ENCODE measurements at regions not wholly inside any gene's neighbourhood (a gene's known extent, or its start where the extent isn't known, plus 50 kb on each side); places are given as distances from the start of the nearest gene placed in this dataset.
A peak's percentile ranks its signal among the peaks of the same experiment; 100 is the strongest.

DNA sequence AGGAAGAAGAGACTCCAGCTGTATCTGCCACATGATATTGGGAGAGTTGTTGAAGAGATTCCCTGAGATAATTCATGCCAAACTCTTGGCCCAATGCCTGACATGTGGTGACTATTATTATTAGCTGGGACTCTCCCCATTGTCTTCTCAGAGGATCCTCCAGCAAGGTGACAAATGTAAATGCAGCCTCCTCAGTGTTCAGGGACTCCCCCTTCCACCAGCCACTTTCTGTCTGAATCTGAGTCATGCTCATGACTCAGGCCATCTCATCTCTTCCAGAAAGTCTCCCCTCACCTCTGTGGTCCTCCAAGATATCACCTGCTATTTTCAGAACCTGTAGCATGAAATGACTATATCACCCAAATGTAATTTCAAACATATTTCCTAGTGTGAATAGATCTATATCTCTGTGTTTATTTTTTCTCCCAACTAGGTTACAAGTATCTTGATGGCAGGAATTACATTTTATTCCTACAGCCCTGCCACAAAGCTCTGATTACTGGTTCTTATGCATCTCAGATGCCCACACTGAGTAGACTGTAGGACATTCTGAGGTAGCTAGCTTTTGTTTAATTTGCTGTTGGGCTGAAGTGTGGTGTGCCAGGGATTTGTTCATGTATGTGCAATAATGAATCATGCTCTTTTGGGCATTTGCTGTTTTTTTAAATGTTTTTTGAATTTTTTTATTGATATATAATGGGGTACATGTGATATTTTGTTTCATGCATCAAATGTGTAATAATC, 126.6 kb upstream of the IL12B start:
- DNase-seq (peak in 1 of 3 donors; percentile 54), ATAC-seq (ENCODE audit: low read depth in 2 of 2) (peak; percentile 46 to 64)
- Mint-ChIP-seq H3K9me3 (peaks cover 0 to 2% (median 0%) of the 10 kb centered on the region in 7 donors), H3K4me3 (no peak overlapping the region), H3K27me3 (peaks cover 9% of the 10 kb centered on the region), H3K4me1 (peaks cover 6 to 15% (median 9%) of the 10 kb centered on the region in 4 donors), H3K36me3 (no peaks in the 10 kb centered on the region), H3K27ac (no peak overlapping the region)
- no peaks in the 10 kb centered on the region for H3K9me3 ChIP-seq (ENCODE audit: control insufficient read depth in 2 of 2, low read length in 2 of 2)
- H3K27me3 ChIP-seq (ENCODE audit: control insufficient read depth, insufficient read depth, low read length): peaks cover 9% of the 10 kb centered on the region
- H3K4me1 ChIP-seq (ENCODE audit: control insufficient read depth, insufficient read depth, low read length, poor library complexity, severe bottlenecking): peaks cover 6% of the 10 kb centered on the region
- no peaks in the 10 kb centered on the region for H3K36me3 ChIP-seq (ENCODE audit: control insufficient read depth, insufficient read depth, low read length)
- no peak overlapping the region for H3K4me3 ChIP-seq (ENCODE audit: low read depth, low read length)
- no peak overlapping the region for H3K27ac ChIP-seq (ENCODE audit: insufficient read depth, low read length, poor library complexity, severe bottlenecking)

DNA sequence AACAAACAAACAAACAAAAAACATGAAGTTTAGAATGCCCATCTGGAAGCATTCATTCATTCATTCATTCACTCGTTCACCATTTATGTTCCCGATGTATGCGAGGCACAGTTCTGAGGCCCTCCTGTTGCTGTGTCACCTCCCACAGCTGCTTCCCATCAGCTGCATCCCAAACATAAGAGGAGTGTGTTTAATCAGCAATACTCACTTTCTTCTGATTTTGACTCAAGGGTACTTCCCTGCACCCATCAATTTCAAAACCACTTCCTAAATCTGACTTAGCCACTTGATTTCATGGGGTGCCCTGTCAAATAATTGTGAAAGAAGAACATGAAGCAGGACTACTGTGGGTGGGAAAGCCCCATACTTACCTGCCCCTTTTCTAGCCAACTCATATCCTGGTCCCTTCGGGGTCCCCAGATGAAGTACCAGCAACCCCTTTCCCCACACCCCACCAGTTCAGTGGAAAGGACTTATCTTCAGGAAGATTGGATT, 128.0 kb upstream of the IL12B start:
- H3K36me3 Mint-ChIP-seq: no peaks in the 10 kb centered on the region
- H3K4me1 Mint-ChIP-seq: peaks cover 6 to 15% (median 9%) of the 10 kb centered on the region in 4 donors
- H3K4me3 Mint-ChIP-seq: no peak overlapping the region
- Histone ChIP-seq H3K4me3 (ENCODE audit: low read depth, low read length) (no peak overlapping the region), H3K27me3 (ENCODE audit: control insufficient read depth, insufficient read depth, low read length) (peaks cover 9% of the 10 kb centered on the region), H3K4me1 (ENCODE audit: control insufficient read depth, insufficient read depth, low read length, poor library complexity, severe bottlenecking) (peaks cover 6% of the 10 kb centered on the region), H3K36me3 (ENCODE audit: control insufficient read depth, insufficient read depth, low read length) (no peaks in the 10 kb centered on the region), H3K9me3 (ENCODE audit: control insufficient read depth in 2 of 2, low read length in 2 of 2) (no peaks in the 10 kb centered on the region), H3K27ac (ENCODE audit: insufficient read depth, low read length, poor library complexity, severe bottlenecking) (no peak overlapping the region)
- DNase-seq: peak in 1 of 3 donors; percentile 20
- H3K9me3 Mint-ChIP-seq: peaks cover 0 to 2% (median 0%) of the 10 kb centered on the region in 7 donors
- no peak overlapping the region for H3K27ac Mint-ChIP-seq
- ATAC-seq (ENCODE audit: low read depth in 2 of 2): peak; percentile 18 to 23
- peaks cover 9% of the 10 kb centered on the region for H3K27me3 Mint-ChIP-seq

DNA sequence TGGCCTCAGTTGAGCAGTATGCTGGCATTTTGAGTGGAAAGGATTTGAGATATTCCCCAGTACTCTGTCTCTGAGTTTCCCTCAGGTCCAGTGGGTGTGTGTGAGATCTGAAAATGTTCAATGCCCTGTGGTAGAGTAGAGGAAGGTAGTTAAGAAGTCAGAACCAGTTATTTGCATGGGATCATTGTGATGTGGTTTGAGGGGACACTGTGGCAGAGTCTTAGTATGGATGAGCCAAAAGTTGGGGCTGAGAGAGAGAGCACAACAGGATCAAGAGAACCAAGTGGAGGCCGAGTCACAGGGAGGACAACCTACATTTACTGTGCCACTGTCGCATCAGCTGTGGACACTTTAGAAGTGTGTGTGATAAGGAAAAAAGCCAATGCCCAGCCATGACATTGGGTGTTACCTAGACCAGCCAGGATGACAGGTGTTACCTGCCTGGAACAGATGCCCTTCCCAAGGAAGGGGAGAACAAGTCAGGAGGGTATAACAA, 128.9 kb upstream of the IL12B start:
- no peaks in the 10 kb centered on the region for H3K9me3 ChIP-seq (ENCODE audit: control insufficient read depth in 2 of 2, low read length in 2 of 2)
- no peak overlapping the region for H3K27ac ChIP-seq (ENCODE audit: insufficient read depth, low read length, poor library complexity, severe bottlenecking)
- H3K4me1 Mint-ChIP-seq: peaks cover 6 to 15% (median 9%) of the 10 kb centered on the region in 4 donors
- peaks cover 6% of the 10 kb centered on the region for H3K4me1 ChIP-seq (ENCODE audit: control insufficient read depth, insufficient read depth, low read length, poor library complexity, severe bottlenecking)
- no peaks in the 10 kb centered on the region for H3K36me3 ChIP-seq (ENCODE audit: control insufficient read depth, insufficient read depth, low read length)
- no peak overlapping the region for H3K4me3 Mint-ChIP-seq
- H3K36me3 Mint-ChIP-seq: no peaks in the 10 kb centered on the region
- ATAC-seq (ENCODE audit: low read depth in 2 of 2): no peak
- H3K9me3 Mint-ChIP-seq: peaks cover 0 to 2% (median 0%) of the 10 kb centered on the region in 7 donors
- H3K4me3 ChIP-seq (ENCODE audit: low read depth, low read length): no peak overlapping the region
- H3K27me3 ChIP-seq (ENCODE audit: control insufficient read depth, insufficient read depth, low read length): peaks cover 9% of the 10 kb centered on the region
- H3K27ac Mint-ChIP-seq: peak overlapping the region in 1 of 3 donors; percentile 53
- peaks cover 9% of the 10 kb centered on the region for H3K27me3 Mint-ChIP-seq
- DNase-seq: no peak

DNA sequence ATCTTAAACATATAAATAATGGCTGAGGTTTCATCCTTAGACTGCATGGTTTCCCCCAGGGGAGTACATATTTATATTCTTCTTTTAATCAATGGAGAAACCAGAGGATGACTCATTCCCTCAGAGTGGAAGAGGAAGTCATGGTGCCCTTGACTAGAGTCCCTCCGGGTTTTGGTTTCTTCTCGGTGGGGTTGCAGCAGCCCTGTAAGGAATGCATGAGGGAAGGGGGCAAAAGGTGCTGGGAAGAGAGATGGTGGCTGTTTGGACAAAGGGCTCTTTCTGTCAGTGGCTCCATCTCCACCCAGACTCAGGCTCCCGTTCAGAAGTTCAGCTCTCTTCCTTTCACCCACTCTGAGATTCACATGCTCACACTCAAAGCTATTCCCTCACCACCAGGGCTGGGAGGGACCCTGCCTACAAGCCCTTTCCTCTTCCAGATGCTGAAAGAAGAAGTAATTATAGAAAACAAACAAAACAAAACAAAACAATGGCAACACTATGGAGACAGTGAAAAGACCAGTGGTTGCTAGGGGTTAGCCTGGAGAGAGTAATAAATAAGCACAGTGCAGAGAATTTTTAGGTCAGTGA, 129.8 kb upstream of the IL12B start:
- H3K27me3 Mint-ChIP-seq: peaks cover 9% of the 10 kb centered on the region

DNA sequence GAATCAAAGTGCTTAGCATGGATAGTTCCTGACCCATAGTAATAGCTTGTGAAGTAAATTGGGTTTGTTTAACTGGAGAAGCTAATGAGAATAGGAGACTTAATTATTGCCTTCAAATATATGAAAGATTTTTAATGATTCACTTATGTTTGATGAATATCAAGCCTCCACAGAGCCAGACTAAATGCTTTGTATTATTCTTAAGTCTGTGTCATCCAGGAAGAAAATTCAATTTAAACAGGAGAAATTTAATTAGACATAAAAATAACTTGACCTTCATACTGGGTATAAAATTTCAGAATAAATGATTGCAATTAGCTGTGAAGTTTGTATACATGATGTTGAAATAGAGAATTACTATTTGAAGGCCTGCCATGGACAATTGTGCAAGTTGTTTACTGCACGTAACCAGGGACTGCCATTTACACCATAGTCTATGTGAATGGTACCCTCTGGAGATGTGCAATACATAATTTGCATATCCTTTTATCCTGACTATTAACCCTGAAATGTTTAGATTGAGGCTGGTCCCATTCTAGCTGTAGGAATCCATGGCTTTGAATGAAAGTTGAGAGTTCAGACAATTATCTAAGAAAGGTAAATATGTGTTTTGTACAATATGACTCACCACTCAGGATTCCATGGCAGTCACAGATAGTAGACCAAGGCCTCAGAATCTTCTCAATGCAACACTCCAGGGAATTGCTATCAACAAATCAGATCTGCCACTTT, 133.5 kb upstream of the IL12B start:
- Mint-ChIP-seq H3K9me3 (peaks cover 0 to 1% (median 0%) of the 10 kb centered on the region in 7 donors), H3K36me3 (no peaks in the 10 kb centered on the region), H3K4me3 (no peak overlapping the region), H3K27me3 (peaks cover 13% of the 10 kb centered on the region), H3K4me1 (peaks cover 4 to 17% (median 10%) of the 10 kb centered on the region in 4 donors), H3K27ac (peak overlapping the region in 1 of 3 donors; percentile 40)
- ATAC-seq (ENCODE audit: low read depth in 2 of 2) (no peak), DNase-seq (no peak)
- peaks cover 9% of the 10 kb centered on the region for H3K27me3 ChIP-seq (ENCODE audit: control insufficient read depth, insufficient read depth, low read length)
- no peaks in the 10 kb centered on the region for H3K36me3 ChIP-seq (ENCODE audit: control insufficient read depth, insufficient read depth, low read length)
- no peaks in the 10 kb centered on the region for H3K4me1 ChIP-seq (ENCODE audit: control insufficient read depth, insufficient read depth, low read length, poor library complexity, severe bottlenecking)
- no peak overlapping the region for H3K27ac ChIP-seq (ENCODE audit: insufficient read depth, low read length, poor library complexity, severe bottlenecking)
- no peaks in the 10 kb centered on the region for H3K9me3 ChIP-seq (ENCODE audit: control insufficient read depth in 2 of 2, low read length in 2 of 2)
- H3K4me3 ChIP-seq (ENCODE audit: low read depth, low read length): no peak overlapping the region

More for the DNA sequence above, 129.8 kb upstream of the IL12B start:
- Mint-ChIP-seq H3K9me3 (peaks cover 0 to 2% (median 0%) of the 10 kb centered on the region in 7 donors), H3K4me3 (no peak overlapping the region), H3K36me3 (no peaks in the 10 kb centered on the region), H3K4me1 (peaks cover 6 to 15% (median 9%) of the 10 kb centered on the region in 4 donors), H3K27ac (no peak overlapping the region)
- H3K36me3 ChIP-seq (ENCODE audit: control insufficient read depth, insufficient read depth, low read length): no peaks in the 10 kb centered on the region
- H3K9me3 ChIP-seq (ENCODE audit: control insufficient read depth in 2 of 2, low read length in 2 of 2): no peaks in the 10 kb centered on the region
- ATAC-seq (ENCODE audit: low read depth in 2 of 2): peak; percentile 22
- DNase-seq: no peak
- H3K27ac ChIP-seq (ENCODE audit: insufficient read depth, low read length, poor library complexity, severe bottlenecking): no peak overlapping the region
- peaks cover 6% of the 10 kb centered on the region for H3K4me1 ChIP-seq (ENCODE audit: control insufficient read depth, insufficient read depth, low read length, poor library complexity, severe bottlenecking)
- peaks cover 9% of the 10 kb centered on the region for H3K27me3 ChIP-seq (ENCODE audit: control insufficient read depth, insufficient read depth, low read length)
- H3K4me3 ChIP-seq (ENCODE audit: low read depth, low read length): no peak overlapping the region

DNA sequence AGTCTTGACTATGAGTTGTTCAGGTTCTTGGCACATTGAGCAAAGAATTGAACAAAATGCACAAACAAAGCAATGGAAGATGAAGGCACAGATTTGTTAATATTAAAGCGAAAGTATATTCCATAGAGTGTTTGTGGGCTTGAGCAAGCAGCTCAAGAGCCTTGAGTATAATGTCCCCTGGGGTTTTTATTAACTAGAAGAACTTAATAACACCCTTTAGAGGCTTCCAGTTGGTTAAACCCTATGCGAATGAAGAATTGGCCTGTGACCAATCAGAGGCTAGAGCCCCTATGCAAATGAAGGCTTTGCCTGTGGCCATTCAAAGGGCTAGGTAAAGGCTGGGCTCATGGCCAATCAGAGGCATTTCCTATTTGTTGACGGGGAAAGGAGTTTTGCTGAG, 135.3 kb upstream of the IL12B start:
- H3K27me3 Mint-ChIP-seq: peaks cover 16% of the 10 kb centered on the region

DNA sequence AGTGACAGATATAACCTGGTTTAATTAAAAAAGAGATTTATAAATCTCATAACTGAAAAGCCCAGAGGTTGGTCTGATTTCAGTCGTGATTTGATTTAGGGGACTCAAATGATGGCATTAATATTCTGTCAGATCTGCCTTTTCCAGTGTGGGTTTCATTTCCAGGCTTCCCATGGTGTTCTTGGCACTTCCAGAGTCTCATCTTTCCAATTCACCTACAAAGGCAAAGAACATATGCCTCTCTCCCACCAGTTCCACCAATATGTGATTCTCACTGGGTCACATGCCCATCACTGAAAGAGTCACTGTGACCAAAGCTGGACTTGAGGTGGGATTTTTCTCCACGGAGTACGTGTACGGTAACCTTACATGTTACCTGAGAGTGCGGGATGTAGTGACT, 137.4 kb upstream of the IL12B start:
- Histone ChIP-seq H3K36me3 (ENCODE audit: control insufficient read depth, insufficient read depth, low read length) (no peaks in the 10 kb centered on the region), H3K27ac (ENCODE audit: insufficient read depth, low read length, poor library complexity, severe bottlenecking) (no peak overlapping the region), H3K4me3 (ENCODE audit: low read depth, low read length) (no peak overlapping the region), H3K9me3 (ENCODE audit: control insufficient read depth in 2 of 2, low read length in 2 of 2) (no peaks in the 10 kb centered on the region), H3K4me1 (ENCODE audit: control insufficient read depth, insufficient read depth, low read length, poor library complexity, severe bottlenecking) (peaks cover 15% of the 10 kb centered on the region), H3K27me3 (ENCODE audit: control insufficient read depth, insufficient read depth, low read length) (no peaks in the 10 kb centered on the region)
- Mint-ChIP-seq H3K9me3 (peaks cover 0 to 5% (median 0%) of the 10 kb centered on the region in 7 donors), H3K27me3 (peaks cover 12% of the 10 kb centered on the region), H3K27ac (no peak overlapping the region), H3K4me1 (peaks cover 15 to 25% (median 21%) of the 10 kb centered on the region in 4 donors), H3K36me3 (no peaks in the 10 kb centered on the region), H3K4me3 (no peak overlapping the region)
- DNase-seq: no peak
- ATAC-seq (ENCODE audit: low read depth in 2 of 2): no peak

More for the DNA sequence above, 135.3 kb upstream of the IL12B start:
- peaks cover 15% of the 10 kb centered on the region for H3K4me1 ChIP-seq (ENCODE audit: control insufficient read depth, insufficient read depth, low read length, poor library complexity, severe bottlenecking)
- peaks cover 3% of the 10 kb centered on the region for H3K27me3 ChIP-seq (ENCODE audit: control insufficient read depth, insufficient read depth, low read length)
- Mint-ChIP-seq H3K9me3 (peaks cover 0 to 1% (median 0%) of the 10 kb centered on the region in 7 donors), H3K4me1 (peaks cover 15 to 25% (median 20%) of the 10 kb centered on the region in 4 donors), H3K36me3 (no peaks in the 10 kb centered on the region), H3K4me3 (no peak overlapping the region), H3K27ac (no peak overlapping the region)
- no peak for DNase-seq
- ATAC-seq (ENCODE audit: low read depth in 2 of 2): no peak
- no peak overlapping the region for H3K4me3 ChIP-seq (ENCODE audit: low read depth, low read length)
- no peaks in the 10 kb centered on the region for H3K9me3 ChIP-seq (ENCODE audit: control insufficient read depth in 2 of 2, low read length in 2 of 2)
- no peak overlapping the region for H3K27ac ChIP-seq (ENCODE audit: insufficient read depth, low read length, poor library complexity, severe bottlenecking)
- H3K36me3 ChIP-seq (ENCODE audit: control insufficient read depth, insufficient read depth, low read length): no peaks in the 10 kb centered on the region

All from CD4-positive, CD25-positive, alpha-beta regulatory T cell (primary cell).